Liver (tissue), 3 donors: ENCODE measurements at regions not wholly inside any gene's neighbourhood (a gene's known extent, or its start where the extent isn't known, plus 50 kb on each side); places are given as distances from the start of the nearest gene placed in this dataset.

Experiments used
- ATF3 ChIP-seq: IDR thresholded peaks from 2 replicates; pipeline ENCODE4 v1.6.1; 2016; ENCODE audit warnings: antibody characterized with exemption
- CTCF ChIP-seq: fragments of 150-350 bp; IDR thresholded peaks from 2 replicates; pipeline ENCODE4 v1.5.1; 2017; ENCODE audit warnings: improper control_type of control experiment, low read depth, low read length; ENCODE audit not compliant: missing input control
- FOXA1 ChIP-seq: IDR thresholded peaks from 2 replicates; pipeline ENCODE4 v1.6.1; 2016; ENCODE audit warnings: antibody characterized with exemption
- GABPA ChIP-seq, 2 donors: IDR thresholded peaks in 1 of 2; conservative IDR thresholded peaks in 1 of 2; 2 replicates each; pipeline ENCODE4 v1.6.1; 2016; ENCODE audit warnings: antibody characterized with exemption in 2 of 2, mild to moderate bottlenecking in 1 of 2, moderate library complexity in 1 of 2
- JUND ChIP-seq, 2 donors: IDR thresholded peaks; 2 replicates each; pipeline ENCODE4 v1.6.1; 2016; ENCODE audit warnings: antibody characterized with exemption in 2 of 2
- MAX ChIP-seq: IDR thresholded peaks from 2 replicates; pipeline ENCODE4 v1.6.1; 2016; ENCODE audit warnings: antibody characterized with exemption
- RAD21 ChIP-seq, 2 donors: IDR thresholded peaks; 2 replicates each; pipeline ENCODE4 v1.6.1; 2016; ENCODE audit warnings: antibody characterized with exemption in 2 of 2, mild to moderate bottlenecking in 2 of 2
- REST ChIP-seq: IDR thresholded peaks from 2 replicates; pipeline ENCODE4 v1.6.1; 2016; ENCODE audit warnings: antibody characterized with exemption, mild to moderate bottlenecking
- SP1 ChIP-seq: IDR thresholded peaks from 2 replicates; pipeline ENCODE4 v1.6.1; 2018; ENCODE audit warnings: antibody characterized with exemption, mild to moderate bottlenecking
- TAF1 ChIP-seq: conservative IDR thresholded peaks from 2 replicates; pipeline ENCODE4 v1.6.1; 2016; ENCODE audit warnings: antibody characterized with exemption, mild to moderate bottlenecking
- YY1 ChIP-seq: IDR thresholded peaks from 2 replicates; pipeline ENCODE4 v1.6.1; 2016; ENCODE audit warnings: antibody characterized with exemption, mild to moderate bottlenecking
- TF ChIP-seq, protein P1 (sequence below): IDR thresholded peaks from 2 replicates; pipeline ENCODE4 v1.6.1; 2016; ENCODE audit warnings: antibody characterized with exemption
- donor health status: healthy.
- donor health status: healthy.

- TF ChIP-seq CTCF (no peak), FOXA1 (no peak), ATF3 (no peak), REST (no peak), SP1 (no peak), TAF1 (no peak), MAX (no peak), RAD21 (IDR thresholded peaks at IDR 0.05) (no peak), YY1 (no peak), GABPA (IDR thresholded peaks at IDR 0.05 in 1 of 2, conservative IDR thresholded peaks at IDR 0.05 in 1 of 2) (no peak), JUND (IDR thresholded peaks at IDR 0.05) (no peak)
- TF ChIP-seq, protein P1, sequence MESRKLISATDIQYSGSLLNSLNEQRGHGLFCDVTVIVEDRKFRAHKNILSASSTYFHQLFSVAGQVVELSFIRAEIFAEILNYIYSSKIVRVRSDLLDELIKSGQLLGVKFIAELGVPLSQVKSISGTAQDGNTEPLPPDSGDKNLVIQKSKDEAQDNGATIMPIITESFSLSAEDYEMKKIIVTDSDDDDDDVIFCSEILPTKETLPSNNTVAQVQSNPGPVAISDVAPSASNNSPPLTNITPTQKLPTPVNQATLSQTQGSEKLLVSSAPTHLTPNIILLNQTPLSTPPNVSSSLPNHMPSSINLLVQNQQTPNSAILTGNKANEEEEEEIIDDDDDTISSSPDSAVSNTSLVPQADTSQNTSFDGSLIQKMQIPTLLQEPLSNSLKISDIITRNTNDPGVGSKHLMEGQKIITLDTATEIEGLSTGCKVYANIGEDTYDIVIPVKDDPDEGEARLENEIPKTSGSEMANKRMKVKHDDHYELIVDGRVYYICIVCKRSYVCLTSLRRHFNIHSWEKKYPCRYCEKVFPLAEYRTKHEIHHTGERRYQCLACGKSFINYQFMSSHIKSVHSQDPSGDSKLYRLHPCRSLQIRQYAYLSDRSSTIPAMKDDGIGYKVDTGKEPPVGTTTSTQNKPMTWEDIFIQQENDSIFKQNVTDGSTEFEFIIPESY: no peak
Observed at GRCh38 chr5:74521401-74521800, 119.1 kb downstream of the ENC1 start.
